ENCODE measurements at regions not wholly inside any gene's neighbourhood (a gene's known extent, or its start where the extent isn't known, plus 50 kb on each side); places are given as distances from the start of the nearest gene placed in this dataset.
"Not testable (repeated sequence)": the region's sequence is repeated elsewhere in the genome, so short reads cannot be mapped to it uniquely, and the experiment has no call there.

- TF ChIP-seq CREB1 (CRISPR knock-in tag; IDR thresholded peaks at IDR 0.05; ENCODE audit: low read depth); CTCF (conservative IDR thresholded peaks at IDR 0.05; ENCODE audit: low read depth in 2 of 2); STAT1 (IDR thresholded peaks at IDR 0.05; ENCODE audit: unreplicated experiment); EZH2 (IDR thresholded peaks at IDR 0.05; ENCODE audit: low read depth, unreplicated experiment); EZH2phosphoT487 (IDR thresholded peaks at IDR 0.05; ENCODE audit: unreplicated experiment); ZNF462 (CRISPR knock-in tag; IDR thresholded peaks at IDR 0.05); POLR2AphosphoS5 (IDR thresholded peaks at IDR 0.05; ENCODE audit: low read depth); REST (IDR thresholded peaks at IDR 0.05; ENCODE audit: unreplicated experiment); ETS1 (IDR thresholded peaks at IDR 0.05): not testable (repeated sequence)
Measured at GRCh38 chr7:142627223-142627622, 122.0 kb upstream of the PRSS1 start.

Measured in GM23338 (cell line).